Neuron (in vitro differentiated cells): ENCODE measurements at regions not wholly inside any gene's neighbourhood (a gene's known extent, or its start where the extent isn't known, plus 50 kb on each side); places are given as distances from the start of the nearest gene placed in this dataset.

Experiments
- H2AFZ ChIP-seq: one replicate; pipeline ENCODE4 v1.6.1; 2013; ENCODE audit warnings: low read depth, mild to moderate bottlenecking, inconsistent platforms, low read length, moderate library complexity
- H3K27me3 ChIP-seq: one replicate; pipeline ENCODE4 v1.6.1; 2013; ENCODE audit warnings: low read length; ENCODE audit not compliant: insufficient read depth
- H3K36me3 ChIP-seq: one replicate; pipeline ENCODE4 v1.6.1; 2013; ENCODE audit warnings: low read length; ENCODE audit not compliant: insufficient read depth
- H3K4me1 ChIP-seq: one replicate; pipeline ENCODE4 v1.6.1; 2013; ENCODE audit warnings: low read length; ENCODE audit not compliant: insufficient read depth
- H3K4me3 ChIP-seq: 2 replicates; pipeline ENCODE4 v1.5.1; 2013; ENCODE audit warnings: mild to moderate bottlenecking, low read length, moderate library complexity
- H3K9me3 ChIP-seq: one replicate; pipeline ENCODE4 v1.6.1; 2013; ENCODE audit warnings: low read length

DNA sequence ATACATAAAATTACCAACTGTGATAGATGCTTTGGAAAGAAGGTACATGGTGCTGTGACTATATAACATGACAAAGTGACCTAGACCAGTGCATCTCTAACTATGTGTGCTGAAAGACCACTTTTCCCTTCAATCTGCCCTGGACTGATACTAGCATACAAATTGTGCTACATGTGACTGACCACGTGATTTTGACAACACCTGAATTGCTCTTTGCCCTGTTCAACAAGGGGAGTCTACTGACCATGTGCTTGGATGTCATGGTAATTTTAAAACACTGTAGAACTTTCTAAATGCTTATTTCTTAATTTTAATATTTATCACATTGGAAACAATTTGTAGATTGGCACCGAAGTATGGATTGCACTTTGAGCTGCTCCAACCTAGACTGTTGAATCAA is 142.4 kb downstream of the CAND1 start:
- Histone ChIP-seq H3K9me3 (no peaks in the 10 kb centered on the region), H3K4me3 (no peak overlapping the region), H3K27me3 (no peaks in the 10 kb centered on the region), H2AFZ (no peak overlapping the region), H3K36me3 (no peaks in the 10 kb centered on the region), H3K4me1 (peaks cover 3% of the 10 kb centered on the region)

DNA sequence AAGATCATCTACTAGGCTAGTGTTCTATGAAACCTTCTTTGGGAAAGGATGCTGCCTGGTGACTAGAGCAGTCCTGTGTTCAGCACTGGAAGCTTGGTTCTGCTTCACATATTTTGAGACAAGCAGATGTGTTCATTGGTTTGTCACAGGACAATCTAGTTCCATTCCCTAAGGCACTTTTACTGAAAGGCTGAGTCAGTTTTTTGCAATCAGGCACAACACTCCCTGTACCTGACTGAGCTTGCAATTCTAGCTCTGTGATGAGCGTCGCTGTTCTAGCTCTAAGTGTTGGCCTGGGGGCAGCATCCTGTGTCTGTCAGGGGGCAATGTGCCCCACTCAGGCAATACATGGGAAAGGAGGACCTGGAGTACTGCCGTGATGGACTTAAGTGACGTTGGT is 144.4 kb downstream of the CAND1 start:
- Histone ChIP-seq H3K27me3 (no peaks in the 10 kb centered on the region), H3K4me1 (peaks cover 3% of the 10 kb centered on the region), H3K36me3 (no peaks in the 10 kb centered on the region), H2AFZ (no peak overlapping the region), H3K9me3 (no peaks in the 10 kb centered on the region), H3K4me3 (no peak overlapping the region)

GRCh38 chr12:67414011-67414715 is 145.0 kb downstream of the CAND1 start:
- Histone ChIP-seq H3K9me3 (no peaks in the 10 kb centered on the region), H3K4me1 (peaks cover 3% of the 10 kb centered on the region), H3K27me3 (no peaks in the 10 kb centered on the region), H3K36me3 (no peaks in the 10 kb centered on the region), H2AFZ (no peak overlapping the region), H3K4me3 (no peak overlapping the region)

DNA sequence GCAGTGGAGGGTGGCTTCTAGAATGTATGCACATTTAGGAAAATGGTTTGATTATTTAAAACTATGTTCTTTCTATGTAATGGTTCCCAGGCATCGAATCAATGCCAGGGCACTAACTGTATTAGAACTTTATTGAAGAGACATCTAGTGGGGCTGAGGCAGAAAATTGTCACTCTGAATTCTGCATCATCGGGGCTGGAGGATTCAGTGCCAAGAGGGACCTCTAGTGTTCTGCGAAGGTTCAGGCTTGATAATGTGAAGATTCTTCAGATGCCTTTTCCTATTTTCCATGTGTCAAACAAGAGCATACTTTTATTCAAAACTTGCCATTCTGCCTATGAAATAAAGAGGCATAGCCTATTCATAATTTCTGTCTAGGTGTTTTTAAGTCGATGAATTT is 146.3 kb downstream of the CAND1 start:
- Histone ChIP-seq H3K36me3 (no peaks in the 10 kb centered on the region), H3K9me3 (no peaks in the 10 kb centered on the region), H3K27me3 (no peaks in the 10 kb centered on the region), H3K4me3 (no peak overlapping the region), H3K4me1 (peaks cover 2% of the 10 kb centered on the region), H2AFZ (no peak overlapping the region)

DNA sequence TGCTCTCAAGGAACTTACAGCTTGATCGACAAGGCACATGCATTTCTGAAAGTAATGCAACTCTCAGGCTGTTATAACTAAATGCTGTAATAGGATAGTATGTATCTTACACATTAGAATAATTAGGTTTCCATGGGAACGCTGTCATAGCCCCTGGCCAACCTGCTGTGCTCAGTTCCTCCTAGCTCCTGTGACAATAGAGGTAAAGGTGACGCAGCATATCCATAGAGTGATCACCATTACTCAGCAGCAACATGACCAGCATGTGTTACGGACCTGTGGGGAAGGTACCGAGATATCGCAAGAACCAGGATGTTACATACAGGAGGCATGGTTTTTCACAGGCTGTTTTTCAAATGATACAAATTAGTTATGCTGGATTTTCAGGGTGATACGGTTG is 150.7 kb downstream of the CAND1 start:
- Histone ChIP-seq H3K4me1 (no peaks in the 10 kb centered on the region), H3K36me3 (no peaks in the 10 kb centered on the region), H3K27me3 (no peaks in the 10 kb centered on the region), H3K4me3 (no peak overlapping the region), H2AFZ (no peak overlapping the region), H3K9me3 (no peaks in the 10 kb centered on the region)

- Histone ChIP-seq H3K4me1 (no peaks in the 10 kb centered on the region), H3K4me3 (no peak overlapping the region), H3K9me3 (no peaks in the 10 kb centered on the region), H3K36me3 (no peaks in the 10 kb centered on the region), H3K27me3 (no peaks in the 10 kb centered on the region), H2AFZ (no peak overlapping the region)
These were observed 151.3 kb downstream of the CAND1 start for GRCh38 chr12:67420506-67420905.

GRCh38 chr12:67422081-67422480 is 152.9 kb downstream of the CAND1 start:
- Histone ChIP-seq H3K4me3 (no peak overlapping the region), H3K9me3 (no peaks in the 10 kb centered on the region), H3K36me3 (no peaks in the 10 kb centered on the region), H3K27me3 (no peaks in the 10 kb centered on the region), H2AFZ (no peak overlapping the region), H3K4me1 (peaks cover 13% of the 10 kb centered on the region)

GRCh38 chr12:67424784-67425183 is 155.6 kb downstream of the CAND1 start:
- no peaks in the 10 kb centered on the region for H3K36me3 ChIP-seq
- H3K27me3 ChIP-seq, result no peaks in the 10 kb centered on the region
- peaks cover 21% of the 10 kb centered on the region for H3K4me1 ChIP-seq
- no peak overlapping the region for H3K4me3 ChIP-seq
- H3K9me3 ChIP-seq, result no peaks in the 10 kb centered on the region
- no peak overlapping the region for H2AFZ ChIP-seq

GRCh38 chr12:67425394-67425793 is 156.2 kb downstream of the CAND1 start:
- Histone ChIP-seq H2AFZ (no peak overlapping the region), H3K4me3 (no peak overlapping the region), H3K9me3 (no peaks in the 10 kb centered on the region), H3K27me3 (no peaks in the 10 kb centered on the region), H3K4me1 (peaks cover 21% of the 10 kb centered on the region), H3K36me3 (no peaks in the 10 kb centered on the region)

GRCh38 chr12:67426067-67426466 is 156.9 kb downstream of the CAND1 start:
- H3K36me3 ChIP-seq, result no peaks in the 10 kb centered on the region
- H3K9me3 ChIP-seq, result no peaks in the 10 kb centered on the region
- no peak overlapping the region for H2AFZ ChIP-seq
- H3K4me3 ChIP-seq, result no peak overlapping the region
- H3K27me3 ChIP-seq, result no peaks in the 10 kb centered on the region
- H3K4me1 ChIP-seq, result peaks cover 21% of the 10 kb centered on the region

GRCh38 chr12:67427336-67427735 is 158.2 kb downstream of the CAND1 start:
- Histone ChIP-seq H2AFZ (no peak overlapping the region), H3K4me1 (peaks cover 21% of the 10 kb centered on the region), H3K4me3 (no peak overlapping the region), H3K36me3 (no peaks in the 10 kb centered on the region), H3K27me3 (no peaks in the 10 kb centered on the region), H3K9me3 (no peaks in the 10 kb centered on the region)

- H3K4me1 ChIP-seq, result peaks cover 21% of the 10 kb centered on the region
- no peaks in the 10 kb centered on the region for H3K27me3 ChIP-seq
- H3K9me3 ChIP-seq, result no peaks in the 10 kb centered on the region
- no peaks in the 10 kb centered on the region for H3K36me3 ChIP-seq
- H2AFZ ChIP-seq, result no peak overlapping the region
- no peak overlapping the region for H3K4me3 ChIP-seq
These were observed 159.3 kb downstream of the CAND1 start for GRCh38 chr12:67428431-67428830.

GRCh38 chr12:67430708-67431335 is 161.7 kb downstream of the CAND1 start:
- Histone ChIP-seq H3K27me3 (no peaks in the 10 kb centered on the region), H3K9me3 (no peaks in the 10 kb centered on the region), H2AFZ (no peak overlapping the region), H3K4me3 (no peak overlapping the region), H3K36me3 (no peaks in the 10 kb centered on the region), H3K4me1 (peaks cover 21% of the 10 kb centered on the region)
